Upper lobe of left lung (tissue), 4 donors: ENCODE measurements at regions not wholly inside any gene's neighbourhood (a gene's known extent, or its start where the extent isn't known, plus 50 kb on each side); places are given as distances from the start of the nearest gene placed in this dataset.

Experiments
- CTCF ChIP-seq, 6 experiments: fragments of 450-650 bp in 4 of 6; fragments of 200-600 bp in 2 of 6; sonication (generic) in 2 of 6; IDR thresholded peaks; one replicate each; pipeline ENCODE4 v1.5.1; 2016 to 2019; ENCODE audit warnings: antibody characterized with exemption in 6 of 6
- POLR2A ChIP-seq, 4 donors: fragments of 450-650 bp; IDR thresholded peaks; one replicate each; pipeline ENCODE4 v1.5.1; 2016 to 2017; ENCODE audit warnings: antibody characterized with exemption in 4 of 4, mild to moderate bottlenecking in 2 of 4

- no peak for TF ChIP-seq CTCF (IDR thresholded peaks at IDR 0.05)
- TF ChIP-seq POLR2A (IDR thresholded peaks at IDR 0.05) = no peak
Observed at GRCh38 chr13:40370661-40371060, 295.8 kb downstream of the FOXO1 start.
